HEK293T (cell line): ENCODE measurements at regions not wholly inside any gene's neighbourhood (a gene's known extent, or its start where the extent isn't known, plus 50 kb on each side); places are given as distances from the start of the nearest gene placed in this dataset.

Experiments used
- CTCF ChIA-PET: fragments of 350-600 bp; formaldehyde crosslinking; extraction: SDS; loops from one replicate; lab custom pipeline; 2021; ENCODE audit warnings: antibody characterized with exemption, inconsistent platforms; lab: Yijun Ruan, JAX
- POLR2A ChIA-PET: fragments of 350-600 bp; formaldehyde crosslinking; extraction: SDS; loops from one replicate; lab custom pipeline; 2020; ENCODE audit warnings: antibody characterized with exemption, inconsistent platforms; lab: Yijun Ruan, JAX
- DNase-seq: peaks from one replicate; pipeline ENCODE4 v3.0.0; 2012; ENCODE audit warnings: mixed read lengths; ENCODE audit errors: extremely low spot score
- ARNT ChIP-seq: fragments of 450-650 bp; IDR thresholded peaks from 2 replicates; pipeline ENCODE4 v1.6.1; 2017; ENCODE audit warnings: mild to moderate bottlenecking
- BHLHE40 ChIP-seq: fragments of 450-650 bp; IDR thresholded peaks from 2 replicates; pipeline ENCODE4 v1.6.1; 2016; ENCODE audit warnings: mild to moderate bottlenecking, moderate library complexity, borderline replicate concordance
- CTBP1 ChIP-seq: fragments of 450-650 bp; IDR thresholded peaks from 2 replicates; pipeline ENCODE4 v1.6.1; 2016; ENCODE audit warnings: borderline replicate concordance
- ELF4 ChIP-seq: fragments of 450-650 bp; IDR thresholded peaks from 2 replicates; pipeline ENCODE4 v1.6.1; 2017; ENCODE audit warnings: antibody characterized with exemption
- FOXA1 ChIP-seq: fragments of 450-650 bp; IDR thresholded peaks from 2 replicates; pipeline ENCODE4 v1.6.1; 2016; ENCODE audit warnings: mild to moderate bottlenecking
- FOXK2 ChIP-seq: fragments of 450-650 bp; IDR thresholded peaks from 2 replicates; pipeline ENCODE4 v1.6.1; 2016; ENCODE audit warnings: mild to moderate bottlenecking
- FOXM1 ChIP-seq: fragments of 450-650 bp; IDR thresholded peaks from 2 replicates; pipeline ENCODE4 v1.6.1; 2017; ENCODE audit warnings: mild to moderate bottlenecking, borderline replicate concordance
- HDGF ChIP-seq: fragments of 450-650 bp; IDR thresholded peaks from 2 replicates; pipeline ENCODE4 v1.6.1; 2017; ENCODE audit warnings: antibody characterized with exemption, borderline replicate concordance
- L3MBTL2 ChIP-seq: fragments of 450-650 bp; conservative IDR thresholded peaks from 2 replicates; pipeline ENCODE4 v1.6.1; 2016; ENCODE audit warnings: mild to moderate bottlenecking
- LEF1 ChIP-seq: fragments of 450-650 bp; IDR thresholded peaks from 2 replicates; pipeline ENCODE4 v1.6.1; 2017; ENCODE audit warnings: mild to moderate bottlenecking, borderline replicate concordance
- NFRKB ChIP-seq: fragments of 450-650 bp; IDR thresholded peaks from 2 replicates; pipeline ENCODE4 v1.6.1; 2016; ENCODE audit warnings: mild to moderate bottlenecking, moderate library complexity
- SP1 ChIP-seq: fragments of 450-650 bp; IDR thresholded peaks from 2 replicates; pipeline ENCODE4 v1.6.1; 2017
- SUZ12 ChIP-seq: fragments of 450-650 bp; IDR thresholded peaks from 2 replicates; pipeline ENCODE4 v1.6.1; 2016; ENCODE audit warnings: mild to moderate bottlenecking
- TARDBP ChIP-seq: fragments of 450-650 bp; IDR thresholded peaks from 2 replicates; pipeline ENCODE4 v1.6.1; 2016
- ZNF384 ChIP-seq: fragments of 450-650 bp; IDR thresholded peaks from 2 replicates; pipeline ENCODE4 v1.6.1; 2016
- TF ChIP-seq, protein P1 (sequence below): fragments of 450-650 bp; IDR thresholded peaks from 2 replicates; pipeline ENCODE4 v1.6.1; 2016

DNA sequence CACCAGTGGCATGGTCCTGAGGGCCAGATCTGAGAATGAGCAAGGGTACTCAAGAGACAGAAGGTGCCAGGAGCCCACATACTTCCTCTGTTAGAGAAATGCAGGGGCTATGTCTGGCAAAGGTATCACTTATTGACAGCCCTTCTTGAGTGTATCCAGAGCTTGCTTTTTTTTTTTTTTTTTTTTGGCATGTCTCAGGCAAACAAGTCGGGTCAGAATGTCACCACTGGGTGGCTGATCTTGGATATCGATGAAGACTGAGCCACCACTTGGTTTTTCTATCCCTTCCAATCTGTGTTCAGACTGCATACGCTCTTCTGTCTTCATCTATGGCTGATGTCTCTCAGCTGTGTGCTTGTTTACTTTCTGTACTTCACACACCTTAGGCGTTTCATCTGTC, 363.4 kb upstream of the C2CD4B start:
- TF ChIP-seq TARDBP = no peak
- no peak for TF ChIP-seq ELF4
- TF ChIP-seq, protein P1, sequence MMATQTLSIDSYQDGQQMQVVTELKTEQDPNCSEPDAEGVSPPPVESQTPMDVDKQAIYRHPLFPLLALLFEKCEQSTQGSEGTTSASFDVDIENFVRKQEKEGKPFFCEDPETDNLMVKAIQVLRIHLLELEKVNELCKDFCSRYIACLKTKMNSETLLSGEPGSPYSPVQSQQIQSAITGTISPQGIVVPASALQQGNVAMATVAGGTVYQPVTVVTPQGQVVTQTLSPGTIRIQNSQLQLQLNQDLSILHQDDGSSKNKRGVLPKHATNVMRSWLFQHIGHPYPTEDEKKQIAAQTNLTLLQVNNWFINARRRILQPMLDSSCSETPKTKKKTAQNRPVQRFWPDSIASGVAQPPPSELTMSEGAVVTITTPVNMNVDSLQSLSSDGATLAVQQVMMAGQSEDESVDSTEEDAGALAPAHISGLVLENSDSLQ = no peak
- no peak for TF ChIP-seq SP1
- no peak for TF ChIP-seq FOXA1
- TF ChIP-seq HDGF = no peak
- no peak for TF ChIP-seq SUZ12
- no peak for TF ChIP-seq CTBP1
- no peak for TF ChIP-seq FOXM1
- ChIA-PET CTCF (no interaction called here), POLR2A (no interaction called here)

DNA sequence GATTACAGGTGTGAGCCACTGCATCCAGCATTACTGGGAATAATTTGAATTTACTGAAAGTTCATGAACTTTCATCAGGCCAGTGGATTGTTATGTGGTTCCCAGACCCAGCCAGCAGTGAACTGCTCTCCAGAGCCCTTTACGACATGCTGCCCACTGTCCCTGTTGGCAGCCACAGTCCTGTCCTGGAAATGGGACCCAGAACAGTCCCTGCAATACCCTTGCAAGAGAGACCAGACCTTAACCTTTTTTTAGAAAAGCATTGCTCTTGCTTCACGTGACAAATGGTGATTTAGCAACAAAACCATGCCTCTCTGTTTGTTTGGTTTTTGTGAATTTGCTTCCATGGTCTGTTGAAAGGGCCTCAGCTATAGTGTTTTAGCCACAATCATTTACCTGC, 367.3 kb upstream of the C2CD4B start:
- DNase-seq = no peak
- ChIA-PET POLR2A (no interaction called here), CTCF (no interaction called here)
- TF ChIP-seq, protein P1 = no peak
- TF ChIP-seq LEF1 (no peak), NFRKB (no peak), CTBP1 (no peak), ELF4 (no peak), FOXA1 (no peak), FOXK2 (no peak), SUZ12 (no peak), ZNF384 (no peak), SP1 (no peak), FOXM1 (no peak), BHLHE40 (no peak), TARDBP (no peak), L3MBTL2 (no peak)

More for the DNA sequence above, 363.4 kb upstream of the C2CD4B start:
- no peak for DNase-seq

DNA sequence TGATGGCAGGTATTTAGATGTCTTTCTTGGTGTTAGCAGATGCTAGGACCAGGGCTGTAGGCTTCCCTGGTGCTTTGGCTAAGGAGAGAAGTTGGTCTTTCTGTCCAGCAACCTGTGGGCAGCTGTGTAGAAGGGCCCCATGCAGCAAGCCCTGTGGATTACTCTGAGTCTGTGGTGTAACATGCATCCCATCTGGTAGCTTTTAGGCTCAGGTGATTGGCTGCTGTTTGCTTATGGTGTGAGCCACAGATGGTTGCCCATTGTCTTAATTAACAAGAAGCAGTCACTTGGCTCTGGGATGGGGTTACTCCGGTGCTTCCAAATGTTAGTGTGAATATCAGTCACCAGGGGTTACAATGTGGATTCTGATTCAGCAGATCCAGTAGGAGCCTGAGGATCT, 368.6 kb upstream of the C2CD4B start:
- TF ChIP-seq SP1 (no peak), FOXM1 (no peak), BHLHE40 (no peak), CTBP1 (no peak), ZNF384 (no peak), TARDBP (no peak), ELF4 (no peak), LEF1 (no peak), NFRKB (no peak), SUZ12 (no peak), FOXA1 (no peak), HDGF (no peak), ARNT (no peak), L3MBTL2 (no peak), FOXK2 (no peak)
- TF ChIP-seq, protein P1 = no peak
- no peak for DNase-seq
- ChIA-PET CTCF (no interaction called here), POLR2A (no interaction called here)

DNA sequence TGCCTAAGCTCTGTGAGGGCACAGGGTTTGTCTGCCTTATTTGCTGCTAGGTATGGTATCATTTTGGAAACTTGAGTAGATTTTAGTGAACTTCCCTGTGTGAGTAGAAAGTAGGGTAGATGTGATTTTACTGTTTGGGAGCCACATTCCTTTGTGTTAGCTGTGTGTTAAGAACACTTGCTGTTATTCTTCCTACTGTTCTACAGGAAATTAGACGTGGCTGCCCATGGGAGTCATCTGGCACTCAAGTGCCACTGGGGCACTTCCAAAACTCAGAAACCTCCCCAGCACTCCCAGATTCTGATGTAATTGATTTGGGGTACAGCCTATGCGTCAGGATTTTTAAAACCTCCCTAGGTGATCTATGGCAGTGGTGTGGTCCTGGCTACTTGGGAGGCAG, 369.9 kb upstream of the C2CD4B start:
- TF ChIP-seq HDGF (no peak), ARNT (no peak), BHLHE40 (no peak), NFRKB (no peak), L3MBTL2 (no peak), ELF4 (no peak), ZNF384 (no peak), SUZ12 (no peak), FOXK2 (no peak), FOXA1 (no peak), CTBP1 (no peak), SP1 (no peak), FOXM1 (no peak), TARDBP (no peak), LEF1 (no peak)
- TF ChIP-seq, protein P1 = no peak
- CTCF ChIA-PET = no interaction called here
- no peak for DNase-seq

DNA sequence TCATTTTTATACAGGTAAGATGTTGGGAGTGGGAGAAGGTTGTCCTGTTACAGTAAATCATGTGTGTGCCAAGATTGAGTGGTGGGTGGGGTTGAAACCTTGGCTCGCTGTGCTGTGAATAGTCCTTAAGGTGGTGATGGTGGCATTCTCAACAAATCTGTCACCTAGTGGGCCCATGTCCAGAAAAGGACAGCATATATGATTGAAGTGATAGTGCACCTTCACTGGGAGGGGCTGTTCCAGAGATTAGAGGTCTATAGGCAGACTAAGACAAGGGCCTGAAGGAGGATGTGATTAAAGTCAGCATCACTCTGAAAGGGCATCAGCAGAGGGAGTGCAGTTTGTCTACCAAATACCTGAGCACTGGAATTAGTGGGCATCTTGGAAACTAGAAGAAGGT, 374.2 kb upstream of the C2CD4B start:
- no peak for TF ChIP-seq BHLHE40
- DNase-seq = no peak
- CTCF ChIA-PET = interaction anchor here (1.9 kb wide), 1 partner anchor 11 kb away, joined by 6 read pairs; no protein-coding TSS in a partner anchor
- POLR2A ChIA-PET = no interaction called here

More for the DNA sequence above, 369.9 kb upstream of the C2CD4B start:
- POLR2A ChIA-PET = no interaction called here

DNA sequence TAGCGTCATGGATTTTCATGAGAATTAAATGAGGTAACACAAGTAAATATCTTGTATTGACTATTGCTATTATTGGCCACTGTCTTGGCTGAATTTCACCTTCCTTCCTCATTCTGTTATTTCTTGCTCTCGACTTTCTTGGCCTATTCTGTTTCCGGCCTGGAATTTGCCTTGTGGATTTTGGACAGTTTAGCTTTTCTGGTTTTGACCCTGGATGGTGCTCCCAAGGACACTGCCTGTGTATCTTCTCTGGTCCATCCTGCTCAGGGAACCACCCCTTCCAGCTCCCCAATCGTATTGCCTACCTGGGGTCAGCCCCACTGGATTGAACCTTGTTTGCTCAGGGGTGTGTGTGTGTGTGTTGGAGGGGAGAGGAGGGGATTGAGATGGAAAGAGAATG, 376.2 kb upstream of the C2CD4B start:
- ChIA-PET POLR2A (no interaction called here), CTCF (no interaction called here)
- no peak for DNase-seq
- TF ChIP-seq ARNT = no peak
- no peak for TF ChIP-seq NFRKB
- no peak for TF ChIP-seq L3MBTL2
- TF ChIP-seq FOXK2 = no peak
- no peak for TF ChIP-seq SUZ12
